BJ (cell line): ENCODE measurements at regions not wholly inside any gene's neighbourhood (a gene's known extent, or its start where the extent isn't known, plus 50 kb on each side); places are given as distances from the start of the nearest gene placed in this dataset.
"Not testable (repeated sequence)": the region's sequence is repeated elsewhere in the genome, so short reads cannot be mapped to it uniquely, and the experiment has no call there.

Experiments used
- CTCF ChIA-PET: fragments of 350-600 bp; formaldehyde crosslinking; extraction: SDS; loops from one replicate; lab custom pipeline; 2021; ENCODE audit warnings: antibody characterized with exemption, inconsistent platforms; lab: Yijun Ruan, JAX
- POLR2A ChIA-PET: fragments of 300-600 bp; sonication (Branson Sonifier 250); formaldehyde crosslinking; extraction: SDS; loops from one replicate; lab custom pipeline; 2021; ENCODE audit warnings: antibody characterized with exemption; lab: Charles Lee
- DNase-seq: peaks from one replicate; pipeline ENCODE4 v3.0.0-alpha.2; 2011; ENCODE audit warnings: low read depth
- H3K27me3 ChIP-seq: 2 replicates; pipeline ENCODE4 v1.6.0; 2011; ENCODE audit warnings: low read length; ENCODE audit not compliant: control insufficient read depth, insufficient read depth
- H3K36me3 ChIP-seq: 2 replicates; pipeline ENCODE4 v1.5.1; 2011; ENCODE audit warnings: low read length; ENCODE audit not compliant: control insufficient read depth, insufficient read depth
- H3K4me3 ChIP-seq: 2 replicates; pipeline ENCODE4 v1.5.1; 2011; ENCODE audit warnings: low read depth, mild to moderate bottlenecking, control low read depth, low read length
- TF ChIP-seq, protein P1 (sequence below): IDR thresholded peaks from 2 replicates; pipeline ENCODE4 v1.5.1; 2011; ENCODE audit warnings: low read depth, mild to moderate bottlenecking, control low read depth, inconsistent platforms, low read length, moderate library complexity; ENCODE audit not compliant: insufficient read depth

DNA sequence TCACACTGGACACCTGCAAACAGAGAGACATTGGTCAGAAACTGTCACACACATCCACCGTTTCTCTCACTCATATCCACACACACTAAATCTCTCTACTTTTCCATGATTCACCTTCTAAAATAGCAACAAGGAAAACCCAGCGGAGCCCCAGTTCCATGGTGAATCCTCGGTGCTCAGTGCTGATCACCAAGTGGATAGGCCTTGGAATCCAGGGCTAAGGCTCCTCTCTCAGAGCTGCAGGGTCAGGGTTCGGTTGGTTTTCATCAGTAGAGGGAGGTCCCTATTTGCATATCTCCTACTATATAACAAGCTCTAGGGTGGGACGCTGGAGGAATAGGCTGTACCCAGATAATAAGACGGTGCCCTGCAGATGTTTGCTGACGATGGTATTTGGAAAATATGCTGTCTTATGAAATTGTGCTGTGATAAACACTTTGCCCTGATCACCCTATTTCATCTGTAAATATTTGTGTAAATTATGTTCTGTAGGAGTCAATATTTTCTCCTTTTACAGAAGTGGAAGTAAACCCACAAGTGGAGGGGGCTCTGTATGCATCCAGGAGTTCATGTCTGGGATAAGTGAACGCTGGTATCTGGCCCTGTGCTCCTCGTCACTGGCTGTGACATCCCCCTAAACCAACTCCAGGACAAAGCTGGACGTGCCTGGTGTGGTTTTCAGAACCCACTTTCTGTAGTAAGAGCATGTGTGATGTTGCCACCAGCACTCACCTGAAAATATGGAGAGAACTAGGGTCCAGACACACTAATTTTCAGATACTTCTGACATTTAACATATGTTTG, 709.2 kb downstream of the TMEM121 start:
- Histone ChIP-seq H3K36me3 (no peaks in the 10 kb centered on the region), H3K27me3 (no peaks in the 10 kb centered on the region), H3K4me3 (no peak overlapping the region)
- TF ChIP-seq, protein P1, sequence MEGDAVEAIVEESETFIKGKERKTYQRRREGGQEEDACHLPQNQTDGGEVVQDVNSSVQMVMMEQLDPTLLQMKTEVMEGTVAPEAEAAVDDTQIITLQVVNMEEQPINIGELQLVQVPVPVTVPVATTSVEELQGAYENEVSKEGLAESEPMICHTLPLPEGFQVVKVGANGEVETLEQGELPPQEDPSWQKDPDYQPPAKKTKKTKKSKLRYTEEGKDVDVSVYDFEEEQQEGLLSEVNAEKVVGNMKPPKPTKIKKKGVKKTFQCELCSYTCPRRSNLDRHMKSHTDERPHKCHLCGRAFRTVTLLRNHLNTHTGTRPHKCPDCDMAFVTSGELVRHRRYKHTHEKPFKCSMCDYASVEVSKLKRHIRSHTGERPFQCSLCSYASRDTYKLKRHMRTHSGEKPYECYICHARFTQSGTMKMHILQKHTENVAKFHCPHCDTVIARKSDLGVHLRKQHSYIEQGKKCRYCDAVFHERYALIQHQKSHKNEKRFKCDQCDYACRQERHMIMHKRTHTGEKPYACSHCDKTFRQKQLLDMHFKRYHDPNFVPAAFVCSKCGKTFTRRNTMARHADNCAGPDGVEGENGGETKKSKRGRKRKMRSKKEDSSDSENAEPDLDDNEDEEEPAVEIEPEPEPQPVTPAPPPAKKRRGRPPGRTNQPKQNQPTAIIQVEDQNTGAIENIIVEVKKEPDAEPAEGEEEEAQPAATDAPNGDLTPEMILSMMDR: no peak
- no peak for DNase-seq
- CTCF ChIA-PET: no interaction called here
- POLR2A ChIA-PET: no interaction called here

DNA sequence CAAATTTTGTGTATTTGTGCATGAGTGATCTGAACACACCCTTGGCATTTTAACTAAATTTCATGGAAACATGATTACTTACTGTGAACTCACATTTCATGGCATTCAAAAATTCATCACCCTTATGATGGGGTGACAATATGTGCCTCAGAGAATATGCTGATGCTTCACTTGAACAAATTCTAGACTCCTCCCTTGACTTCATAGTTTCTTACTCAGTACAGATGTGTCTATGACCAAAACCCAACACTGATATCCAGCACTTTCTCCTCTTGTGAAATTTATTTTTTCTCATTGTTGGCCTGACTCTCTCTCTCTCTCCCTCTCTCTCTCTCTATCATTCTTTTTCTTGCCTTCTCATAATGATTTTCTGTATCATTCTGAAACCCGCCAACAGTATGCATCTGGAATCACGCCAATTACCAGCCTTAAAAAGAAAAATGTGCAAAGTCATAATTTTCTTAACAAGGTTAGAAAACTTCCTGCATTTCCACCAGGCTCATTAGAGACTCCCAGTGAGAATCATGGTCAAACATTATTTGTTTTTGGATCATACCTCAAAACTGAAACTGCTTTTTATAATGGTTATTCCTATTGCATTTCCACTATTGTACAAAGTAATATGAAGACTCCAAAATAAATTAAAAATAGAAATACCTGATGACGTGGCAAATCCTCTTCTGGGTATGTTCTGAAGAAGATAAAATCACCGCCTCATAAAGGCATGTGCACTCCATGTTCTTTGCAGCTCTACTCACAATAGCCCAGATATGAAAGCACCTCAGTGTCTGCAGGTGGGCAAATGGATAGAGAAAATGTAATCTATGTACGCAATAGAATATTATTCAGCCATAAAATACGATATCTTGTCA, 722.2 kb downstream of the TMEM121 start:
- H3K4me3 ChIP-seq: no peak overlapping the region
- ChIA-PET CTCF (no interaction called here), POLR2A (no interaction called here)
- TF ChIP-seq, protein P1: no peak
- H3K27me3 ChIP-seq: no peaks in the 10 kb centered on the region
- no peaks in the 10 kb centered on the region for H3K36me3 ChIP-seq
- DNase-seq: no peak

DNA sequence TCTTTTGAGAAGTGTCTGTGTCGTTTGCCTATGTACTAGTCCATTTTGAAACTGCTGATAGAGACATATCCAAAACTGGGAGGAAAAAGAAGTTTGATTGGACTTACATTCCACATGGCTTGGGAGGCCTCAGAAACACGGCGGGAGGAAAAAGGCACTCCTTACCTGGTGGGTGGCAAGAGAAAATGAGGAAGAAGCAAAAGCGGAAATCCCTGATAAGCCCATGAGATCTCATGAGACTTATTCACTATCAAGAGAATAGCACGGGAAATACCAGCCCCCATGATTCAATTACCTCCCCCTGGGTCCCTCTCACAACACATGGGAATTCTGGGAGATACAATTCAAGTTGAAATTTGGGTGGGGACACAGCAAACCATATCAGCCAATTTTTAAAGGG, 727.6 kb downstream of the TMEM121 start:
- H3K36me3 ChIP-seq, DNase-seq, CTCF ChIA-PET, H3K4me3 ChIP-seq, POLR2A ChIA-PET, H3K27me3 ChIP-seq: not testable (repeated sequence)

- CTCF ChIA-PET, POLR2A ChIA-PET, H3K27me3 ChIP-seq, H3K4me3 ChIP-seq, H3K36me3 ChIP-seq, DNase-seq: not testable (repeated sequence)
These were observed 731.2 kb downstream of the TMEM121 start for GRCh38 chr14:106257569-106257994.

DNA sequence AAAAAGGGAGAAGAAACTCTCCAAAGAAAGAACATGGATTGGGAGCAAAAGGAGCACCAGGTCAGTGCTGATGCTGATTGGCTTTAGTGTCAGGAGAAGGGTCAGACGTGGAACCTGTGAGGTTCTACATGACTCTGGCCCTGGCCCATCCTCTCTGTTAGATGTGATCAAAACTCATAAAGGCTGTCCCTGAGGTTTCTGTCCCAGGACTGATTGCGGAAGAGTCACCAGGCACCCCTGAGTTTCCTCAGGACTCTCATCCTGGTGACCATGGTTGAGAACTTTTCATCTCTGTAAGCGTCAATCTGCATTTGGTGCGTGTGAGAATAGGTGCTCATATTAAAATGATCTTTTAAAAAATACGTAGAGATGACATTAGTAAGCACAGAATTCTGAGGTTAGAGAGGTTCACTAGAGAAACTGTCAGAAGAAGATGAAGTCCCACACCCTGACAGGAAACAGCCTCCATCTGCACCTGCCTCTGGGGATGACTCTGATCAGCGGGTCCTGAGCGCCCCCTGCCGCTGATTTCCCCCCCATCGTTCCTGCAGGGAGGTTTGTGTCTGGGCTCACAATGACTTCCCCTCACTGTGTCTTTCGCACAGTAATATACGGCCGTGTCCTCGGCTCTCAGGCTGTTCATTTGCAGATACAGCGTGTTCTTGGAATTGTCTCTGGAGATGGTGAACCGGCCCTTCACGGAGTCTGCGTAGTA, 741.8 kb downstream of the TMEM121 start:
- ChIA-PET POLR2A (no interaction called here), CTCF (no interaction called here)
- no peak for DNase-seq
- Histone ChIP-seq H3K36me3 (no peaks in the 10 kb centered on the region), H3K27me3 (no peaks in the 10 kb centered on the region), H3K4me3 (no peak overlapping the region)
- TF ChIP-seq, protein P1: no peak

- POLR2A ChIA-PET: no interaction called here
- no peak for DNase-seq
- CTCF ChIA-PET: no interaction called here
- Histone ChIP-seq H3K4me3 (no peak overlapping the region), H3K27me3 (no peaks in the 10 kb centered on the region), H3K36me3 (no peaks in the 10 kb centered on the region)
- TF ChIP-seq, protein P1: no peak
These were observed 742.6 kb downstream of the TMEM121 start for GRCh38 chr14:106269029-106269428.
